Nephron (organoid): ENCODE measurements at regions not wholly inside any gene's neighbourhood (a gene's known extent, or its start where the extent isn't known, plus 50 kb on each side); places are given as distances from the start of the nearest gene placed in this dataset.

Experiments
- H3K27ac Mint-ChIP-seq, 3 experiments: 2 replicates each; pipeline ENCODE4 v1.8.0; 2020; ENCODE audit warnings: mixed read lengths in 3 of 3, mild to moderate bottlenecking in 2 of 3, moderate library complexity in 1 of 3
- H3K27me3 Mint-ChIP-seq: 2 replicates; pipeline ENCODE4 v1.8.0; 2021; ENCODE audit warnings: low read depth, mild to moderate bottlenecking, moderate library complexity, mixed read lengths
- H3K36me3 Mint-ChIP-seq: 2 replicates; pipeline ENCODE4 v1.8.0; 2020; ENCODE audit warnings: low read depth, mixed read lengths
- H3K4me1 Mint-ChIP-seq: 2 replicates; pipeline ENCODE4 v1.8.0; 2020; ENCODE audit warnings: mixed read lengths
- H3K4me3 Mint-ChIP-seq, 3 experiments: 2 replicates each; pipeline ENCODE4 v1.8.0; 2020; ENCODE audit warnings: mild to moderate bottlenecking in 3 of 3, mixed read lengths in 3 of 3, moderate library complexity in 2 of 3
- H3K9me3 Mint-ChIP-seq: 2 replicates; pipeline ENCODE4 v1.8.0; 2020; ENCODE audit warnings: mixed read lengths
- TF ChIP-seq, protein P1 (sequence below), 3 experiments: fragments of 200-600 bp; sonication (generic); IDR thresholded peaks; one replicate each; pipeline ENCODE4 v1.5.0; 2021; ENCODE audit warnings: antibody characterized with exemption in 3 of 3; ENCODE audit not compliant: unreplicated experiment in 3 of 3

DNA sequence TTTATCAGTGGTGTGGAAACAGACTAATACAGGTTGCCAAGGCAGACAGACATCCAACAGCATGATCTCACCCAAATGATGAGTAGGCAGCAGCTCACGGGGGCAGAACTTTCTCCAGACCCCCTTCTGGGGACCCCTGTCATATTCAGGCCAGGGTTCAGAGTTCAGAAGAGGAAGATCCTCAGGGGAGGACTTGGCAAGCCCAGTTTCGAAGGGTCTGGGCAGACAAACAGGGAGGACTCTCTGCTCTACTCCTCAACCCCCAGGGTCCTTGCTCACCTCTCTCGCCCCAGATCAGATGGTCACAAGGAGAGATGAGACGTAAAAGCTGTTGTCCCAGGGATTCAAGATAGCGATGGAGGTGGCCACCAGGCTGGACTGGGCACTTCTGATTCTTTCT, 215.1 kb upstream of the MVB12B start:
- TF ChIP-seq, protein P1, sequence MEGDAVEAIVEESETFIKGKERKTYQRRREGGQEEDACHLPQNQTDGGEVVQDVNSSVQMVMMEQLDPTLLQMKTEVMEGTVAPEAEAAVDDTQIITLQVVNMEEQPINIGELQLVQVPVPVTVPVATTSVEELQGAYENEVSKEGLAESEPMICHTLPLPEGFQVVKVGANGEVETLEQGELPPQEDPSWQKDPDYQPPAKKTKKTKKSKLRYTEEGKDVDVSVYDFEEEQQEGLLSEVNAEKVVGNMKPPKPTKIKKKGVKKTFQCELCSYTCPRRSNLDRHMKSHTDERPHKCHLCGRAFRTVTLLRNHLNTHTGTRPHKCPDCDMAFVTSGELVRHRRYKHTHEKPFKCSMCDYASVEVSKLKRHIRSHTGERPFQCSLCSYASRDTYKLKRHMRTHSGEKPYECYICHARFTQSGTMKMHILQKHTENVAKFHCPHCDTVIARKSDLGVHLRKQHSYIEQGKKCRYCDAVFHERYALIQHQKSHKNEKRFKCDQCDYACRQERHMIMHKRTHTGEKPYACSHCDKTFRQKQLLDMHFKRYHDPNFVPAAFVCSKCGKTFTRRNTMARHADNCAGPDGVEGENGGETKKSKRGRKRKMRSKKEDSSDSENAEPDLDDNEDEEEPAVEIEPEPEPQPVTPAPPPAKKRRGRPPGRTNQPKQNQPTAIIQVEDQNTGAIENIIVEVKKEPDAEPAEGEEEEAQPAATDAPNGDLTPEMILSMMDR (IDR thresholded peaks at IDR 0.05; ENCODE audit: unreplicated experiment in 3 of 3), result no peak
- no peaks in the 10 kb centered on the region for H3K36me3 Mint-ChIP-seq
- peaks cover 2% of the 10 kb centered on the region for H3K9me3 Mint-ChIP-seq
- no peak overlapping the region for H3K27ac Mint-ChIP-seq
- H3K4me1 Mint-ChIP-seq, result no peaks in the 10 kb centered on the region
- peaks cover 77% of the 10 kb centered on the region for H3K27me3 Mint-ChIP-seq
- no peak overlapping the region for H3K4me3 Mint-ChIP-seq

DNA sequence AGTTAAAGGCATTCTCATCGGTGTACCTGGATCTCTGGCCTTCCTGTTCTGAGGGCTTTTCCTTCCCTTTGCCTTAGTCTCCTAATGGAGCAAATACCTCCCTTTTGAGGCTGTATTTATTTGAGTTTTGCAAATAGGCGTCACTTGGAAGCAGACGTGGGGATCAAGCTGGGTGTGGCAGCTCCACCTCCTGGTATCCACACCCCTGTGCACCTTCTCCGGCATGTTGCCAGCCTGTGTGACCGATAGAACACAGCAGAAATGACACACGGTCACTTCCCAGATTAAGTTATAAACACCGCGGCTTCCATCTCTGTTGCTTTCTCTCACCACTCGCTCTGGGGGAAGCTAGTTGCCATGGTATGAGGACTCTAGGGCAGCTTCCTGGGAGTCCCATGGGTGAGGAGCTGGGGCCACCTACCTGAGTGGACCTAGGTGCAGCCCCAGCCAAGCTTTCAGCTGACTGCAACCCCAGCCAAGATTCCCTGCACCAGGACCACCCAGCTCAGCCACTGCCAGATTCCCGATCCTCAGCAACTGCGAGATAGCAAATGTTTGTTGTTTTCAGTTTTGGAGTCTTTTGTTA, 214.4 kb upstream of the MVB12B start:
- Mint-ChIP-seq H3K4me1 (no peaks in the 10 kb centered on the region), H3K27ac (no peak overlapping the region), H3K9me3 (peaks cover 2% of the 10 kb centered on the region), H3K36me3 (no peaks in the 10 kb centered on the region), H3K27me3 (peaks cover 75% of the 10 kb centered on the region), H3K4me3 (no peak overlapping the region)
- TF ChIP-seq, protein P1 (IDR thresholded peaks at IDR 0.05; ENCODE audit: unreplicated experiment in 3 of 3), result no peak

DNA sequence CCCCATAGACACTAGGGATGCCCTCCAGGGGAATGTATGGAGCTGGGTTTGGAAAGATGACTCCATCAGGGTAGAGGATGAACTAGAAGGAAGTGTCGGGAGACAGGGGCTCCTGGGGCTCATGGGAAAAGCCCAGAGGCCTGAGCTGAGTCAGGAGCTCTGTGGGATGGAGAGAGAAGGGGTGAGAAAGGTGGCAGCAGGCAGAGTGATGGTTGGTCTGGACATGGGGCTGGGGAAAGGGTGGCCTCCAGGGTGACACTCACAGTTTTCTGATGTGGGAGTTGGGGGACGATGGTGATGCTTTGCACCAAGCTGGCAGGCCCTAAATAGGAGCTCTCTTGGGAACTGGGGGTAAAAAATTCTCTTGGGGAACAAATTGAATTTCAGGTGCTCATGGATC, 213.5 kb upstream of the MVB12B start:
- no peaks in the 10 kb centered on the region for H3K36me3 Mint-ChIP-seq

DNA sequence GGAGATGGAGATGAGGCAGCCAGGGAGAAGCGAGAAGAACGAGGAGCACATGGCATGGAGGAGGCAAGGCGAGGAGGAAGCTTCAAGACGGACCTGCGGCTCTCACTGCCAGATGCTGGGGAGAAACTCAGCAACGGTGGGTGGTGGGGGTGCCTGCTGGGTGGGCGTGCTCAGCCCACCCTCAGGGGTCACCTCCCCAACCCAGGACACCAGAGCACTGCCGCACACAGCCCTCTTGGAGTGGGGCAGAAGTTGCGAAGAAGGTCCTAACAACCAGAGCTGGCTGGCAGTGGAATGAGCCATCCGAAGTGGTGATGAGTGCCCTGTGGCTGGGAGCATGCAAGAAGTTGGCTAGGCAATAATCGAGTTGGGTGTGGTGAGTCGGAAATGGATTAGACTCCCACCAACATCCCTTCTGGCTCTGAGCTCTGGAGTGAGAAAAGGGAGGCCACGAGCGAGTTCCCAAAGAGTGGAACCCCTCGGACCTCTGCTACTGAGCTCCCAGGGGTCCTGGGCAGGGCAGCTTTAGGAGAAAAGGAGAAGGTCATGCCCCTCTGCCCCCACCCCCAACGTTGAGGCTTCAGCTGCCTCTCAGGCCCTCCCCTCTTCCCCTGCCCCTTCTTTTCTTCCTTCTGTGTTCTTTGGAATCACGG, 212.7 kb upstream of the MVB12B start:
- H3K27ac Mint-ChIP-seq, result no peak overlapping the region
- H3K4me1 Mint-ChIP-seq, result no peaks in the 10 kb centered on the region
- peaks cover 2% of the 10 kb centered on the region for H3K9me3 Mint-ChIP-seq
- TF ChIP-seq, protein P1 (IDR thresholded peaks at IDR 0.05; ENCODE audit: unreplicated experiment in 3 of 3), result no peak
- H3K27me3 Mint-ChIP-seq, result peaks cover 60% of the 10 kb centered on the region
- no peak overlapping the region for H3K4me3 Mint-ChIP-seq
- H3K36me3 Mint-ChIP-seq, result no peaks in the 10 kb centered on the region

More for the DNA sequence above, 213.5 kb upstream of the MVB12B start:
- Mint-ChIP-seq H3K4me3 (no peak overlapping the region), H3K9me3 (peaks cover 2% of the 10 kb centered on the region), H3K27ac (no peak overlapping the region), H3K4me1 (no peaks in the 10 kb centered on the region), H3K27me3 (peaks cover 67% of the 10 kb centered on the region)
- TF ChIP-seq, protein P1 (IDR thresholded peaks at IDR 0.05; ENCODE audit: unreplicated experiment in 3 of 3), result no peak

DNA sequence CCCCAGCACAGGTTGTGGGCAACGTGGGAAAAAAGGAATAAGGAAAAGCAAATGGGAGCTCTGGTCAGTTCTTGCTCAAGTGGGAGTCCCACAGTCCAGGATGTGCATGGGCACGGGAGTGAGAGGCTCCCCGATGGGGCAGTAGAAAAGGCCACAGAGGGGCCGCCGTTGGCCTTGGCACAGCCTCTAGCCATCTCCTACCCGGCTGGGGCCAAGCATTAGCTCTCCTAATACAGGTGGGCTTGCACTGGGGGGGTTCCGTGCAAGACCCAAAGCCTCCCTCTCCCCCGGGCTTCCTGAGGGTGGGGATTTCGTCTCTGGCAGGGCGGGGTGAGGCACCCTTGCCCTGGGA, 212.2 kb upstream of the MVB12B start:
- Mint-ChIP-seq H3K36me3 (no peaks in the 10 kb centered on the region), H3K4me3 (no peak overlapping the region), H3K4me1 (no peaks in the 10 kb centered on the region), H3K27ac (no peak overlapping the region), H3K9me3 (peaks cover 2% of the 10 kb centered on the region), H3K27me3 (peaks cover 55% of the 10 kb centered on the region)
- TF ChIP-seq, protein P1 (IDR thresholded peaks at IDR 0.05; ENCODE audit: unreplicated experiment in 3 of 3), result no peak
